ENCODE measurements at regions not wholly inside any gene's neighbourhood (a gene's known extent, or its start where the extent isn't known, plus 50 kb on each side); places are given as distances from the start of the nearest gene placed in this dataset.

GRCh38 chr6:112439432-112439831, 92.3 kb downstream of the RFPL4B start:
- ChIA-PET POLR2A (no interaction called here), CTCF (no interaction called here)
- Histone ChIP-seq H3K4me2 (no peak overlapping the region), H3K9me3 (no peaks in the 10 kb centered on the region), H3K4me1 (no peaks in the 10 kb centered on the region), H3K27ac (no peak overlapping the region), H3K4me3 (no peak overlapping the region)
- FAIRE-seq (no peak), DNase-seq (ENCODE audit: low read depth in 1 of 2, low spot score in 1 of 2) (no peak), ATAC-seq (no peak)
- TF ChIP-seq KDM1A (IDR thresholded peaks at IDR 0.05; ENCODE audit: low read depth), result no peak
- no peak for TF ChIP-seq REST (IDR thresholded peaks at IDR 0.05)
- TF ChIP-seq FOXS1 (CRISPR knock-in tag; IDR thresholded peaks at IDR 0.05), result no peak
- TF ChIP-seq SMC3 (IDR thresholded peaks at IDR 0.05), result no peak
- TF ChIP-seq POLR2A (IDR thresholded peaks at IDR 0.05; ENCODE audit: low read length), result no peak
- no peak for TF ChIP-seq BHLHE40 (IDR thresholded peaks at IDR 0.05; ENCODE audit: low read depth, low read length)
- TF ChIP-seq HOXB5 (CRISPR knock-in tag; IDR thresholded peaks at IDR 0.05), result no peak
- TF ChIP-seq TFCP2L1 (CRISPR knock-in tag; IDR thresholded peaks at IDR 0.05), result no peak
- TF ChIP-seq JUNB (IDR thresholded peaks at IDR 0.05), result no peak
- no peak for TF ChIP-seq NPAS2 (CRISPR knock-in tag; IDR thresholded peaks at IDR 0.05; ENCODE audit: borderline replicate concordance)
- no peak for TF ChIP-seq FOSB (CRISPR knock-in tag; IDR thresholded peaks at IDR 0.05)
- no peak for TF ChIP-seq CHD2 (IDR thresholded peaks at IDR 0.05; ENCODE audit: low read length, partially characterized antibody)
- TF ChIP-seq RNF2 (IDR thresholded peaks at IDR 0.05; ENCODE audit: borderline replicate concordance, low read depth), result no peak
- 64% methylated on average over 1 of the region's 1 CpG for WGBS (ENCODE audit: missing lambda C conversion rate)

GRCh38 chr6:112441607-112442006, 94.5 kb downstream of the RFPL4B start:
- Histone ChIP-seq H3K9me3 (no peaks in the 10 kb centered on the region), H3K4me1 (no peaks in the 10 kb centered on the region), H3K4me3 (no peak overlapping the region), H3K27ac (no peak overlapping the region), H3K4me2 (no peak overlapping the region)
- FAIRE-seq, result no peak
- ATAC-seq, result no peak
- TF ChIP-seq NFE2L2 (conservative IDR thresholded peaks at IDR 0.05; ENCODE audit: low read length), result no peak
- no peak for TF ChIP-seq REST (IDR thresholded peaks at IDR 0.05)
- TF ChIP-seq CHD2 (IDR thresholded peaks at IDR 0.05; ENCODE audit: low read length, partially characterized antibody), result no peak
- TF ChIP-seq FOXS1 (CRISPR knock-in tag; IDR thresholded peaks at IDR 0.05), result no peak
- no peak for TF ChIP-seq FOSL2 (IDR thresholded peaks at IDR 0.05)
- no peak for TF ChIP-seq FOSL2 (CRISPR knock-in tag; IDR thresholded peaks at IDR 0.05)
- no peak for TF ChIP-seq PHF8 (IDR thresholded peaks at IDR 0.05; ENCODE audit: borderline replicate concordance, low read depth)
- no peak for TF ChIP-seq TFCP2L1 (CRISPR knock-in tag; IDR thresholded peaks at IDR 0.05)
- no peak for TF ChIP-seq EHMT2 (IDR thresholded peaks at IDR 0.05; ENCODE audit: low read depth)
- TF ChIP-seq POLR2A (IDR thresholded peaks at IDR 0.05; ENCODE audit: low read length), result no peak
- DNase-seq (ENCODE audit: low read depth in 1 of 2, low spot score in 1 of 2), result no peak
- ChIA-PET POLR2A (no interaction called here), CTCF (no interaction called here)
- WGBS (ENCODE audit: missing lambda C conversion rate), result 70% methylated on average over 1 of the region's 1 CpG

Measured in A549 (cell line).